SH-SY5Y (cell line): ENCODE measurements at regions not wholly inside any gene's neighbourhood (a gene's known extent, or its start where the extent isn't known, plus 50 kb on each side); places are given as distances from the start of the nearest gene placed in this dataset.

ENCODE experiments used
- GATA2 ChIP-seq: IDR thresholded peaks from 2 replicates; pipeline ENCODE4 v1.6.1; 2011; ENCODE audit warnings: mild to moderate bottlenecking, low read depth, low read length
- GATA3 ChIP-seq: IDR thresholded peaks from 2 replicates; pipeline ENCODE4 v1.6.1; 2011; ENCODE audit warnings: low read depth, mild to moderate bottlenecking, low read length, moderate library complexity

GRCh38 chr5:40397091-40397490, 282.6 kb upstream of the PTGER4 start:
- TF ChIP-seq GATA2 (no peak), GATA3 (no peak)
